Coronary artery (tissue), 2 donors: ENCODE measurements at regions not wholly inside any gene's neighbourhood (a gene's known extent, or its start where the extent isn't known, plus 50 kb on each side); places are given as distances from the start of the nearest gene placed in this dataset.
A peak's percentile ranks its signal among the peaks of the same experiment; 100 is the strongest.

Experiments
- DNase-seq: peaks from one replicate; pipeline ENCODE4 v3.0.0-alpha.2; 2017; ENCODE audit warnings: low spot score
- H3K27ac ChIP-seq, 2 donors: fragments of 200-600 bp; sonication (generic); one replicate each; pipeline ENCODE4 v1.5.1; 2016 to 2019
- H3K4me3 ChIP-seq: fragments of 200-600 bp; sonication (generic); 2 replicates; pipeline ENCODE4 v1.5.1; 2016; ENCODE audit warnings: mild to moderate bottlenecking, moderate library complexity
- TF ChIP-seq, protein P1 (sequence below): fragments of 200-600 bp; sonication (generic); IDR thresholded peaks from one replicate; pipeline ENCODE4 v1.5.1; 2019; ENCODE audit warnings: antibody characterized with exemption

DNA sequence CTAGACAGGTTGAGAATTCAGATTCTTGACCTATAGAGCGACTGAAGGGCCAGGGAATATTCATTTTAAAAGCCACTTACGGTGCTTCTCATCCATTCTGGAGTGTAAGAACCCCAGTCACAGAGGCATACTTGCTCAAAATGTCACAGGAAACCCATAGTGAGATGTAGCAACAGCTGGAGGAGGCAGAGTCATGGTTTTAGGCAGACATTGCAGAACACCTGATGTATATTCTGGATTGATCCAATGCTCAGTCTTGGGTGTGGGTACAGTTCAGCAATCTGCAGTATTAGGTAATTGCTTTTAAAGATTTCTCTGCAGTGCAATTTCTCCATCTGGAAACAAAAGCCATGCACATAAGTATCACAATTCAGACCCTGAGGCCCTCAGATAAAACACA lies 137.4 kb upstream of the SLC22A23 start:
- no peak for DNase-seq
- no peak overlapping the region for H3K4me3 ChIP-seq
- H3K27ac ChIP-seq, result no peak overlapping the region
- TF ChIP-seq, protein P1, sequence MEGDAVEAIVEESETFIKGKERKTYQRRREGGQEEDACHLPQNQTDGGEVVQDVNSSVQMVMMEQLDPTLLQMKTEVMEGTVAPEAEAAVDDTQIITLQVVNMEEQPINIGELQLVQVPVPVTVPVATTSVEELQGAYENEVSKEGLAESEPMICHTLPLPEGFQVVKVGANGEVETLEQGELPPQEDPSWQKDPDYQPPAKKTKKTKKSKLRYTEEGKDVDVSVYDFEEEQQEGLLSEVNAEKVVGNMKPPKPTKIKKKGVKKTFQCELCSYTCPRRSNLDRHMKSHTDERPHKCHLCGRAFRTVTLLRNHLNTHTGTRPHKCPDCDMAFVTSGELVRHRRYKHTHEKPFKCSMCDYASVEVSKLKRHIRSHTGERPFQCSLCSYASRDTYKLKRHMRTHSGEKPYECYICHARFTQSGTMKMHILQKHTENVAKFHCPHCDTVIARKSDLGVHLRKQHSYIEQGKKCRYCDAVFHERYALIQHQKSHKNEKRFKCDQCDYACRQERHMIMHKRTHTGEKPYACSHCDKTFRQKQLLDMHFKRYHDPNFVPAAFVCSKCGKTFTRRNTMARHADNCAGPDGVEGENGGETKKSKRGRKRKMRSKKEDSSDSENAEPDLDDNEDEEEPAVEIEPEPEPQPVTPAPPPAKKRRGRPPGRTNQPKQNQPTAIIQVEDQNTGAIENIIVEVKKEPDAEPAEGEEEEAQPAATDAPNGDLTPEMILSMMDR, result no peak

DNA sequence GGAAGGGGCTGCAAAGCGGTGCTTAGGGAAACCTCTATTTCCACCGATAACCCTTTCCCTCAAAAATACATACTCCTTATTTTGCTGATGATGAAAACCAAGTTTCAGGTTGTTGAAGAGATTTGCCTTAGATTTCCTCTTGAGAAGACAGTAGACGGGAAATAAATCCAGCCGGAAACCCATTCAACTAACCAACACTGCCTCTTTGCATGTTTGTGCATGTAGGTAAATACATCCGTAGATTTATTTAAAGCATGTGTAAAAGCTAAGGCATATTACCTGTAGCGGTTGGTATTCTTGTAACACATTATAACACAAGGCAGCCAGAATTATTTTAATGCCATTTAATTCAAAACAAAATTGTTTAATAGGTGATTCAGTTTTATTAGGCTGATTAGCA lies 136.3 kb upstream of the SLC22A23 start:
- TF ChIP-seq, protein P1, result no peak
- no peak overlapping the region for H3K4me3 ChIP-seq
- H3K27ac ChIP-seq, result no peak overlapping the region
- no peak for DNase-seq

GRCh38 chr6:3592371-3592941 lies 135.6 kb upstream of the SLC22A23 start:
- TF ChIP-seq, protein P1, result no peak
- no peak overlapping the region for H3K4me3 ChIP-seq
- H3K27ac ChIP-seq, result no peak overlapping the region
- no peak for DNase-seq

- H3K4me3 ChIP-seq, result no peak overlapping the region
- no peak for DNase-seq
- no peak overlapping the region for H3K27ac ChIP-seq
- TF ChIP-seq, protein P1, result no peak
Observed at GRCh38 chr6:3591970-3592369, 135.1 kb upstream of the SLC22A23 start.

GRCh38 chr6:3587660-3588059 lies 130.8 kb upstream of the SLC22A23 start:
- TF ChIP-seq, protein P1, result no peak
- Histone ChIP-seq H3K4me3 (no peak overlapping the region), H3K27ac (no peak overlapping the region)
- DNase-seq, result peak; percentile 4

GRCh38 chr6:3585320-3585935 lies 128.6 kb upstream of the SLC22A23 start:
- DNase-seq, result no peak
- Histone ChIP-seq H3K4me3 (no peak overlapping the region), H3K27ac (no peak overlapping the region)
- TF ChIP-seq, protein P1, result no peak

DNA sequence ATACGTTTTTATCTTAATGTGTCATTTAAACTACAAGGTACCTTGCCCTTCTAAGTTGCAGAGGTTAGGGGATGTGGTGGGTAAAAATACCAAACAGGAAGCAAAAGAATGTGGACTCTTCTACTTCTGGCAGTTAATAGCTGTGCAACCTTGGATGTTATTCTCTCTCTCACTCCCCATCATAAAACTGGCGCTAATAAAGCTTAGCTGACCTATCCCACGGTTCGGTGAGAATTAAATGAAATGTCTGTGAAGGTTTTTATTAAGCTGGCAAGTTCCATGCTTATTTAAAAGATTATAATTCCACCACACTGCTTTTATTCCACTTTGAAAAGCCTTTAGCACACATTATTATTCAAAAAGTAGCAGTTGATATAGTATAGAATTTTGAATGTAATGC lies 127.8 kb upstream of the SLC22A23 start:
- DNase-seq, result no peak
- TF ChIP-seq, protein P1, result no peak
- H3K4me3 ChIP-seq, result no peak overlapping the region
- H3K27ac ChIP-seq, result no peak overlapping the region
